GM19238 (cell line): ENCODE measurements at regions not wholly inside any gene's neighbourhood (a gene's known extent, or its start where the extent isn't known, plus 50 kb on each side); places are given as distances from the start of the nearest gene placed in this dataset.

Source experiments
- DNase-seq: peaks from one replicate; pipeline ENCODE4 v3.0.0; 2011; ENCODE audit warnings: low spot score; ENCODE audit not compliant: insufficient read length

DNA sequence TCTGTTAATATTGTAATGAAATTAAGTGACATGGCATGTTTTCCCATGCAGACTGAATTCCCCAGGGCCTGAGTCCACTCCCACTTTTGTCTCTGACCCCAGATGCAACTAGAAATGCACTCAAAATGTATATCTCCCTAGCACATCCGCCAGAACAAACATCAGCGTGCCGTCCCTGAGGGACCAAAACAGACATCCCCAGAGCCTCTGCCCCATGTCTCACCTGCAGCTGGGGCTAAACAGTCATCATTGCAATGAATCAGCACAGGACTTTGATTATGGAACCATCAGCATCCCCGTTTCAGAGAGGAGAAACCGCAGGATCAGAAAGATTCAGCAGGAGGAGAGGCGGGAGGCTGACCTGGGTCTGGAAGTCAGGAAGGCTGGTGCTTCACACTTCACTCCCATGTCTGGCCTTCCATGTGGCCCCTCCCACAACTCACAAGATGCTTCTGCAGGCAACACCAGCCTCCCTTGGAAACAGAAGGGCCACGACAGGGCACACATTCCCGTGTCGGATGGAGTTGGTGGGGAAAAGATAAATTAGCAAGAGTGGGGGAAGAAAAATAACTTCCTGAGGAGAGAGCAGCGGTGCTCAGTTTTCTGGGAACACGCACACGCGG, 130.6 kb upstream of the VSTM2B start:
- no peak for DNase-seq

DNA sequence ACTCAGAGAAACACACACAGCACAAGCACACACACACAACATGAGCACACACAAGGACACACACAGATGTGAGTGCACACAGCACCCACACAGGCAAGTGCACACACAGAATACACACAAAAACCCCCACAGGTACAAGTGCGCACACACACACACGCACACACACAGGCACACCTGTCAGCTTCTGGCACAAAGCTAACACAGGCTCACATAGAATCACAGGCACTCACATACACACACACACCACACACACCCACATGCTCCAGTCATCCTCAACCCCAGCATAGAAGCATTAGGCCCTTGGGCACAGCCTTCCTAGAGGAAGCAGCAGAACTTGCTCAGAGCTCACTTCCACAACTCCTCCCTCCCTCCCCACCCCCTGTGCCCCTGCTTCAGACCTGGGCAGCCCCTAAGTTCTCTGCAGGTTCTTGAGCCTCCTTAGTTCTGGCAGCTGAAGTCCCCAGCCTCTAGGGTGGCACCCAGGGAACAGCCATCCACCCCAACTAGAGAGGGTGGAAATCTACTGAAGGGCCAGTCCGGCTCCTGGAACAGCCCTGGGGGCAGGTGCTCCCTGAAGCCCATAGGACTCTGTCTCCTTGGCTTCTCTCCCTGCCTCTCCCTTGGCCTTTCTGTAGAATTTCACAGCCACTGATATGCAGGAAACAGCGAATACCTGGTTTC, 129.9 kb upstream of the VSTM2B start:
- no peak for DNase-seq

GRCh38 chr19:29396925-29397324, 128.9 kb upstream of the VSTM2B start:
- no peak for DNase-seq

GRCh38 chr19:29397748-29398147, 128.0 kb upstream of the VSTM2B start:
- DNase-seq, result no peak

- DNase-seq, result no peak
Observed at GRCh38 chr19:29399804-29400203, 126.0 kb upstream of the VSTM2B start.

GRCh38 chr19:29400917-29401711, 124.7 kb upstream of the VSTM2B start:
- no peak for DNase-seq

DNA sequence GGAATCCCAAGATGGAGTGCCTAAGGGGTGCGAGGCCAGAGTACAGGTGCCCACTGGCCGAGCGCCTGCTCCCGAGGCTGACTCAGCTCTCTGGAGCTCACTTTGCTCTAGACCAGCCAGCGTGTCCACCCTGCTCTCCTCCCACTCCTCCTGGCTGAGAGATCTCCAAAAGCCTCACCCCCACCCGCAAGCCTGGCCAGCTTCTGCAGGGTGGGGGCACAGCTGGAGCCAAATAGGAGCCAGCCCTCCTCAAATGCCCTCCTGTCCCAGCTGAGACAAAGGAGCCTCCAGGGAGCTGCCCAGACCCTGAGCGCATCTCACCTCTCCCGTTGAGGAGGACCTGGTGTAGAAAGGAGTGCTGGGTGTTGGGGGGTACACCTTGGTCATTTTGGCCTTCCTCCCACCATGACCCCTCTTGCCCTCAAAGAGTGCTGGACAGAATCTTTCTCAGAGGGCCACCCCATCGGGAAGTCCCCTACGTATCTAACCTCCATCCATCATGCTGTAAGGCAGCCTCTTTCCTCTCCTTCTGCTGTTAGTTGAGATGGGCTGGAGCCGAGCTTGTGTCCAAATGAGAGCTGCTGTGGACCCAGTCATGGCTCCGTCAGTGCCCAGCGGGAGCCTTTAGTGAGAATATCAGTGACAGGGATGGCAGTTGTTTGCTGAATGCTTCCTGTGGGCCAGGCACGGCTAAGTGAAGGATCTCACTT, 123.9 kb upstream of the VSTM2B start:
- DNase-seq, result no peak

DNA sequence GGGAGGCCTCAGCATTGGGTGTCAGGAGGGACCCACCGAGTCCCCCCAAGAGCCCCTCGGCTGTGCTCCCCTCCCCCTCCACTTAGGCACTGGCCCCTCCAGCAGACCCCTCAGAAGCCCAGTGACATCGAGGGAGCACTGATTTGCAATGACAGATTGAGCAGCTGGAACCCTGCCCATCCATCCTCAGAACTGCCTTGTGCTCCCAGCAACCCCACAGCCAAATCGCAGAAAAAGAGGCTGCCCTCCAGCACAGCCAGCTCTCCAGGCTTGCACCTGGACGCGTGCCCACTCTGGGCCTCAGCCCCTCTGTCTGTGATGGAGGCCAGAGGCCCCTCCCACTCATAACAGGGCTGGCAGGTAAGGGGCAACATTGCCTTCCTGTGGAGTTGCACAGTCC, 123.2 kb upstream of the VSTM2B start:
- no peak for DNase-seq

- no peak for DNase-seq
Observed at GRCh38 chr19:29404015-29404414, 121.8 kb upstream of the VSTM2B start.

DNA sequence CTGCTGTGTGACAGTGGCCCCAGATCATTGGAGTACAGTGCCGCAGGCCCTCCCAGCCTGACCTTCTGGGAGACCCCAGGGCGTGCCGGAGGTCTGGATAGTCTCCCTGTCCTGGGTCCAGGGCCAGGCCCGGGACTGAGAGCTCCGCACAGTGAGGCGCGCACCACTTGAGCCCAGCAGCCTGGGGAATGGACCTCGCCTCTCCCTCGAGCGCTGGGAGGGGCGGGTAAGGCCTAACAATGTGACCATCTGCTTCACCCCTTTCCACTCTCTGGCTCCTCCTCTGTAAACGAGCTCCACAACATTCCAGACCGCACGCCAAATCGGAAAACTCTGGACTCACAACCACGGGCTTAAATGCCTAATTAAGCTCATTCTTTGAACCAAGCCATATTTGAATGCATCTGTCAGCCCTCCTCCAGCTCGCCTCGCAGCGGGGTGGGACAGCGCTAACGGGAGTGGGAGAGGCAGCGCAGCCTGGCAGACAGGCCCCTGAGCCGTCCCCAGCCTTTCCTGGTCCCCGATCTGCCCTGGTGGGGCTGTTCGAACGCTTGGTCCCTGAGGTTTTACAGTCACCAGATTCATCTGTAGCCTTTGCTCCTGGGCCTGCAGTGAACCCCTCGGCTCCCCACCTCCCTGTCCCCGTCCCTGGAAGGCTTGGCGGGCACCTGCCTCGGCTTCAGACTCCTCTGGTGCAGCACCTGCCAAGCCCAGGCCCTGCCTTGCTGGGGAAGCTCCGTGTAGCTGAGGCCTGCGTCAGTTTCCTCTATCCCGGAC, 120.7 kb upstream of the VSTM2B start:
- no peak for DNase-seq

DNA sequence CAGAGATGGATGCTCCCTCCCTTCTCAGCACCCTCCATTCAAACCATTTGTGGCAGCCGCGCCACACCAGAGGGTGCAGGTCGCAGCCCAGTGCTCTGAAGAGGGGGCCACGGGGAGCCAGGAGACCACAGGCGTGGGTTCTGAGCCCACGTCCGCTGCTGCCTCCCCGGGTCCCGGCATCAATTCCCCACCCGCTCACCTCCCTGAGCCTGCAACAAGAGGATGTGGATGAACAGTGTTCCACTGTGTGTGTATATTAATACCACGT, 120.1 kb upstream of the VSTM2B start:
- no peak for DNase-seq

DNA sequence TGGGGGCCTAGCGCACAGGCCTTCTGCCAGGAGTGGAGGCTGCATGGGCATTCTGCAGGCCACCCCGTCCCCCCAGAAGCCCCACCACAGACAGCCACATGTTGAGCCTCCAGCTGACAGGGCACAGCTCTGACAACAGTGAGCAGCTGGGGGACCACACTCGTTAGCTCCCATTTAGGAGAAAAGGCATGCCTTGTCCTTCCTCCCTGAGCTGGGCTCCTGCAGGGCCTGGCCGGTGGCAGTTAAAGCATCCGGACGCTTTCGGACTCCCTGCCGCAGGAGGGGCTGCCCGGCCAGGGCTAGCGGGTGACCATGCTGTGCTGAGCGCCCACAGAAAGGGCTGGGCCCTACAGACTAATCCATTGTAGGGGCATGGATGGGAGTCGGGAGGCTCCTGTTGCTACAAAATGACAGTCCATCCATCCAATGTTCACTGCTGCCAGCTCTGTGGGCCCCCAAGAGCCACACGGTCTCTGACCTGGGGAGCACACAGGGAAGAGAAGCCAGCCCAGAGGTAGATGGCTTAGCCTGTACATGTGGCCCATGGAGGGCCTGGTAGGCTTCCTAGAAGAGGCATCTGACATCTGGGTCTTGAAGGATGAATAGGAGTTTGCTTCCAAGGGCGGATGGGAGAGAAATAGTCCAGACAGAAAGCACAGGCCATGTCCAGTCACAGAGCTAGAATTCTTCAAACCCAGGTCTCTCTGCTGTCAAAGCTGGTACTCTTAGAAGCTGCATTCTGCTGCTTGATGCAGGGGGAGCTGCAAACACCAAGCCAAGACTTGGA, 116.5 kb upstream of the VSTM2B start:
- DNase-seq, result no peak

DNA sequence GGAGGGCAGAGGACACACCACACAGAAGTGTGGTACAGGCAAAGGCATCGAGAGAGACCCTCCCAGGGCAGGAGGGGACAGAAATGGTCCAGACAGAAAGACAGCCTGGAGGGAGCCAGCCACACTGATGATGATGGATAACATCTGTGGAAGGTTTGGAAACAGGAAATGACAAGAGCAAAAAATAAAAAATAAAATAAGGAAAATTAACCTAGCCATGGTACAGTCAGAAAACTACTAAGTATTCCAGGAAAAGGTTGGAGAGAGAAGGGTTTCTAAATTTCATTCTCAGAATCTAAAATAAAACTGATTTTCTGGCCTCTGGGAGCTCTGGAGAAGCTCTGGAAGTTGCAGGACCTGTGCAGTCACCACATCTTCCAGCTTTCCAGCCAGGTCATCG, 115.2 kb upstream of the VSTM2B start:
- DNase-seq, result no peak

GRCh38 chr19:29411113-29411581, 114.6 kb upstream of the VSTM2B start:
- DNase-seq, result no peak

DNA sequence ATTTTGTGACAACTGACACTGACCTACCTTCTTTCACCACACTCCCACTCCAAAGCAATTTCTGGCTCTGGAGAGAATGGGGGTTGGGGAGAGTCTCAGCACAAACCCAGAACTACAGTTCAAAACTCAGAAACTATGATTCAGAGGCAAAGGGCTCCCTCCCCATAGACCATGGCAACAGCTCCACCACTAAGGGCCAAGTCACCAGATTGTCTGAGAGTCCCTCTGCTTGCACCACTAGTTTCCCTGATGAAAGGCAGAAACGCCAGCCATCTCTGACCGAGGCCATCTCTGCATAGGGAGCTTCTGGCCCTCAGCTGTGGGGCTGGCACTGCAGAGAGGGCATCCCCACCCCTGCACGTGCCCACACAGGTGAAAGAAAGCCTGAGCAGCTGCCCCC, 112.4 kb upstream of the VSTM2B start:
- no peak for DNase-seq

- DNase-seq, result no peak
Observed at GRCh38 chr19:29415507-29415906, 110.3 kb upstream of the VSTM2B start.

GRCh38 chr19:29417048-29417447, 108.7 kb upstream of the VSTM2B start:
- no peak for DNase-seq

DNA sequence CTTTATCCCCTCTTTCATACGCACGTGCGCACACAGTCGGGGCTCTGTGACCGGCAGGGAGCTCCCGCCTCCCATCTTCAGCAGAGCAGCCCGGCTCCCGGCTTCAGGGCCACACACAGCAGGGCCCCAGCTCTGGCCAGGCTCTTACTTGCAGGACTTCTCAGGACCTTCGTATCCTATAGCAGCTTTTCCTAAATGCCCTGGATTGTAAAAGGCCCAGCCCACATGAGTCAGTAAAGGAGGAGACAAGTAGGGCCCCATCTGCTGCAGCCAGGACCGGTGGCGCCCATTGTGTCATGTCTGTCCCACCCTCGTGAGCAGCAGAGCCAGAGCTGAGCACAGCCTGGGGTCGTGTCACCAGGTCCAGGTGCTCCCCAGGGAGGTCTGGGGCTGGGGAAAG, 107.6 kb upstream of the VSTM2B start:
- no peak for DNase-seq

GRCh38 chr19:29420065-29420464, 105.7 kb upstream of the VSTM2B start:
- no peak for DNase-seq

- no peak for DNase-seq
Observed at GRCh38 chr19:29420482-29421195, 105.2 kb upstream of the VSTM2B start.
